EL (cell line): ENCODE measurements at regions not wholly inside any gene's neighbourhood (a gene's known extent, or its start where the extent isn't known, plus 50 kb on each side); places are given as distances from the start of the nearest gene placed in this dataset.
"Not testable (repeated sequence)": the region's sequence is repeated elsewhere in the genome, so short reads cannot be mapped to it uniquely, and the experiment has no call there.

Source experiments
- DNase-seq: peaks from one replicate; pipeline ENCODE4 v3.0.0-alpha.2; 2016

DNA sequence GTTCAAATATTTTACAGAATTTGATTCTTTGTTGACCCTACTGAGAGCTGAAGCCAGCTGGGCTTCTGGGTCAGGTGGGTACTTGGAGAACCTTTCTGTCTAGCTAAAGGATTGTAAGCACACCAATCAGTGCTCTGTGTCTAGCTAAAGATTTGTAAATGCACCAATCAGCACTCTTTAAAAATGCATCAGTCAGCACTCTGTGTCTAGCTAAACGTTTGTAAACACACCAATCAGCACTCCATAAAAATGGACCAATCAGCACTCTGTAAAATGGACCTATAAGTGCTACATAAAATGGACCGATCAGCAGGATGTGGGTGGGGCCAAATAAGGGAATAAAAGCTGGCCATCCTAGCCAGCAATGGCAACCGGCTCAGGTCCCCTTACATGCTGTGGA lies 76.4 kb upstream of the TMSB4Y start:
- DNase-seq: not testable (repeated sequence)

DNA sequence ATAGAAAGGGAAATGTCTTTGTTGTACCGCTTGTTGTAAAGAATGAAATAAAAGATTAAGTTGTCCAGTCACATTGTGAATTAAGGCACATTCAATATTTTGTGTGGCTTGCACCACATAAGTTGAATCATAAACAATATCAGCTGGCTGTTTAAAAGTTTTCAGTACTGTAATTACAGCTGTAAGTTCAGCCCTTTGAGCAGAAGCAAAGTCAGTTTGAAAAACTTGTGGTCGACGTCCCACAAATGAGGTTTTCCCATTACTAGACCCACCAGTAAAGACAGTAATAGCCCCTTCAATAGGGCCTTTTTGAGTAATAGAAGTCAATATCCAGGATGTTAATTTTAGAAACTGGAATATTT lies 87.8 kb upstream of the TMSB4Y start:
- no peak for DNase-seq

DNA sequence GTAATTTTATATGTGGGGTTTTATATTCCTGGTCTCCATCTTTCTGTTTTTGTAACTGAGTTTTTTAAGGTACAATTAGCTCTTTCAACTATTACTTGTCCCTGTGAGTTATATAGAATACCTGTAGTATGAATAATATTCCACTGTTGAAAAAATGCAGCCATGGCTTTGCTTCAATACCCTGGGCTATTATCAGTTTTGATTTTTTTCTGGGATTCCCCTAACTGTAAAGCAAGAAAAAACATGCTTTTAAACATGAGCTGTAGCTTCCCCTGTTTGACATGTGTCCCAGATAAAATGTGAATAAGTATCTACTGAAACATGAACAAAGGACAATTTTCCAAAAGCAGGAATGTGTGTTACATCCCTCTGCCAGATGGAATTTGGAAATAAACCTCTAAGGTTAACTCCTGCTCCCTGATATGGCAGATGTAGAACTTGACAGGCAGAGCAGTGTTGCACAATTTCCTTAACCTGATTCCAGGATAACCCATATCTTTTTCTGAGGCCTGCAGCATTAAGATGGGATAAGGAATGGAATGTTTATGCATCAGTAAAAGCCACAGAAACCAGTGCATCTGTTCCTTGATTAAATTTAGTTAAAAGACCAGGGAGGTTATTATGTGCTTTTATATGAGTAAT lies 88.3 kb upstream of the TMSB4Y start:
- no peak for DNase-seq

DNA sequence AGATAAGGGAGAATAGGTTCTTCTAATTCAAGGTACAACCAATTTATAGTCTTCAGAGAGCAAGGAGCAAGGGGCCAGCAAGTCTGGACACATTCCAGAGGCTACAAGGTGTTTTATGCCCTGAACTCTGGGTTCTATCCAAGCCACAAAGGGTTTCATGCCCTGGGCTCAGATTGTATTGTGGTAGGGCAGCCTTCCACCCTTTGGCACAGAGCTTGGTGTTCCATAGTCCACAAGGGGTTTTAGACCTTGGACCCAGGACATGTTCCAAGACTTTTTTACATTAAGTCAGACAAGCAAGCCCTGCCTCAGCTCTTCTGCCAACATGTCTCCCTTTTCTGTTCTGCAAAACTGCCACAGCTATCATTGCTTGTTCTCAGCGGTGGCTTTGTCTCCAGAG lies 90.8 kb upstream of the TMSB4Y start:
- DNase-seq: no peak

DNA sequence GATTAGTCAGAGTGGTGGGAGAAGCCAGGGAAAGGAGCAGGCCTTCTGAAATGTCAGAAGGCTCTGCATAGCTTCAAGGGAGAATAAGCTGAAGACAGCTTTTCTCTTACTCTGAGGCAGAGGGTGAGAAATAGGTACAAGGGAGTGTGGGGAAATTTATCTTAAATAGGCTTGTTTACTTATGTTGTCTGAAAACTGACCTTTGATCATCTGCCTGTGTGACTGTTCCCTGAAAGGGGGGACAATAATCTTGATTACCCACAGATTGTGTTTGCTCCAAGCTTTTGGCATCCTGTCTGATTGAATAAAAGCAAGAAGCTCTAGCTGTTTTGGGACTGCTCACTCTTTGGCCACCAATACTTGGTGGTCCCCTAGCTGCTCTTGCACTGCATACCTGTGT lies 91.7 kb upstream of the TMSB4Y start:
- DNase-seq: no peak

DNA sequence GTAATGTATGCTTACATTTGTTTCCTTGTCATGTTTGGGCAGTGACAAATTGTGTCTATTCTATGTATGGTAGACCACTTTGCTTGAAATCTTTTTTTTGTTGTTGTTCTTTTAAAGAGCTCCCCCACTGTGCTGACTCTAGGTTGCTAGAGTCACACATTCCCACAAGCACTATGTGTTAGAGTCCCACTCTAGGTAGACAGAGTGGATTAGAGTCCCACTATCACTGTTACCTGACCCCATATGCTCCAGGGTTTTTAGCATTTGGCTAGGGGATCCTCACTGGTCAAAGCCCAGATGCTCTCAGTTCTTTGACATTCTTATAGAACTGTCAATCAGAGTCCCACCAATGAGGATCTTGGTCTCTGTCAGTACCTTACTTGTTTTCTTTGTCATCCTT lies 111.2 kb upstream of the TMSB4Y start:
- no peak for DNase-seq

DNA sequence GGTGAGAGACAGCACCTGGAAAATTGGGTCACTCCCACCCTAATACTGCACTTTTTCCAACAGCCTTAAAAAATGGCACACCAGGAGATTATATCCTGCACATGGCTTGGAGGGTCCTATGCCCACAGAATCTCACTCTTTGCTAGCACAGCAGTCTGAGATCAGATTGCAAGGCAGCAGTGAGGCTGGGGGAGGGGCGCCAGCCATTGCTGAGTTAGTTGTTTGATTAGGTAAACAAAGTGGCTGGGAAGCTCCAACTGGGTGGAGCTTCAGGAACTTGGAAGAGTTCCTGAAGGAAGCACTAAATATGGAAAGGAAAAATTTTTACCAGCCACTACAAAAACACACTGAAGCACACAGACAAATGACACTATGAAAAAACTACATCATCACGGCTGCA lies 91.1 kb upstream of the UTY start:
- DNase-seq: not testable (repeated sequence)

DNA sequence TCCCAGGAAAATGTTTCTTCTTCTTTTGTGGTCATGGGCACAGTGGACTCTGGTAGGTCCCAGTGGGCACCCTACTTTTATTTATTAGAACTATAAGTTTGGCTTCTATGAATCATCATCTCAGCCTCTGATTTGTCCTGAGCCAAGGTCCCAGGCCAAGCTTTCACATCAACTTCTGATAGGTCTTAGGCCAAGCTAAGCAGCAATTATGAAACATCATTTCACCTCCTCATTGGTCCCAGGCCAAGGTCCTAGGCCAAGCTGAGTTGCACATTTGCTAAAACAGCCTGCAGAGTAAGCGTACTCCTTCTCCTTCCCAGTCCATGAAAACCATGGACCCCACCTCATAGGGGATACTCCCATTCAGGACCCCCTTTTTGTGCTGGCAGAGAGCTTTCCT lies 87.4 kb upstream of the UTY start:
- no peak for DNase-seq

DNA sequence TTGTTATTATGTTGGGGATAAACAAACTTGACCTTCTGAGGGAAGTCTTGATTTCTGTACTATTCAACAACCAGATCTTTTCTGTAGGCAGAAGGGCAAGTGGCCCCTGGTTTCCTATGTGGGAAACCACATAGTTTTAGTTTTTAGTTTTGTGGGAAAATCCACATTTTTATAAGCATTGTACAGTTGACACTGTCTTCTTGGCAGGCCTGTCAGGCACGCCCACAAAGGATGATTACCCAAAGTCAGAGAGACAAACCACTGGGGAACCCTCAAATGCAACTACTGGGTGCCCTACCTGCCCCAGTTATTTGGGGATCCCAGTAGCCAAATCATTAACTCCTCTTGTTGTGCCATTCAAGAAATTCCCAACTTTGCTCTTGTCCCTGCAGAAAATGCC lies 75.1 kb upstream of the UTY start:
- no peak for DNase-seq

DNA sequence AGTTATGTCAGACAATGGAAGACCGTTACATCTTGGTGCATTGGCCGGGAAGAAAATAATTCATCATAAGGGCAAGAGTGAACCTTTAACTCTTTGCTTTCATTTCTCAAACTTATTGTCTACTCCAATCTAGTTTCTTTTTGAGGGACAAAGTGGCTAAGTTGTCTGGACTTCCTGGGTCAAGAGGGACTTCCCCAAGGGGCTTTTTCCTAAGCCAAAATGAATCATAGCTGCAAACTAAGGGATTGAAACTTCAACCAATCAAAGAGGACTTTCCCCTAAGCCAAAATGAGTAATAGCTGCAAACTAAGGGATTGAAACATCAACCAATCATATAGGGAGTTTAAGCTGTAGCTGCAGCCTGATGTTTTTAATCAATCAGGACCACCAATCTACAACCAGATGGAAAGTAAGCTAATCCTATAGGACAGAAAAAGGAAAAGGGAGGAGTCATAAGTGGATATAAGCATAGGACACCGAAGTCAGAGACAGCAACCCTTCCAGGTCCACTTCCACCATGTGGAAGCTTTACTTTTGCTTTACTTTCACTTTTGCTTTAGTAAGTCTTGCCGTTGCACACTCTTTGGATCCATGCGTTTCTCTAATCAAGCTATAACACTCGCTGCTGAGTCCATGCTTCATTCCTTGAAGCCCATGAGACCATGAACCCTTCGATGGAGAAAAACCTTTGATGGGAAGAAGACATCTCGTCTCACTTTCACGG lies 72.7 kb upstream of the UTY start:
- DNase-seq: peak; percentile 18

DNA sequence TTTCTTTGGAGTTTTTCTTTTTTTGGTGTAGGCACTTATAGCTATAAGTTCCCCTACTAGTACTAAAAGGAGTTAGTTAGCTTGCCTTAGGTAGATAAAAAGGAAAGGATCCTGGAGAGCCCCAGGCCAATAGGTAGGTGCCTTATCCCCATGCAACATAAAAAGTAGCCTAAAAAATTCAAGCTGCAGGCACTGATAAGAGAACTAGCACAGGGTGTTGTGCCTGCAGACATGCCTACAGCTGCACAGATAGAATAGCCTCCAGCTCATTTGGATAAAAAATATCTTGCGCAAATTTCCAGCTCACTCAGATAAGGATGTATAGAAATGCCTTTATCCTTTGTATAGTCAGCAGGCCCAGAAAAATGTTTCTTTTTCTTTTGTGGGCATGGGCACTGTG lies 71.4 kb upstream of the UTY start:
- DNase-seq: no peak

DNA sequence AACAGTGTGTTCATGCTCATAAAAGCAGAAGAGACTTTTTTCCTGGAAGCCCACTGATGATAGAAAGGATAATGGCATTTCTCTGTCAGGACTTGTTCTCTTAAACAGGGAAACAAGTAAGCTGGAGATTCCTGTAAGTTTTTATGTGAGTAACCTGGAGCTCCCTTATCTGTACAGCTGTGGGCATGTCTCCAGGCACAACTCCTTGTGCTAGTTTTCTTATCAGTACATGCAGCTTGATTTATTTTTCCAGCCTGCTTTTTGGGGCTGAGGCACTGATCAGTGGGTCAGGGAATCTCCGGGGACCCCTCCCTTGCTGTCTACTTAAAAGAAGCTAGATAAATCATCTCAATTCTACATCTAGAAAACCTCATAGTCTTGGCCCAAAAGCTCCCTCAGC lies 64.7 kb upstream of the UTY start:
- no peak for DNase-seq

DNA sequence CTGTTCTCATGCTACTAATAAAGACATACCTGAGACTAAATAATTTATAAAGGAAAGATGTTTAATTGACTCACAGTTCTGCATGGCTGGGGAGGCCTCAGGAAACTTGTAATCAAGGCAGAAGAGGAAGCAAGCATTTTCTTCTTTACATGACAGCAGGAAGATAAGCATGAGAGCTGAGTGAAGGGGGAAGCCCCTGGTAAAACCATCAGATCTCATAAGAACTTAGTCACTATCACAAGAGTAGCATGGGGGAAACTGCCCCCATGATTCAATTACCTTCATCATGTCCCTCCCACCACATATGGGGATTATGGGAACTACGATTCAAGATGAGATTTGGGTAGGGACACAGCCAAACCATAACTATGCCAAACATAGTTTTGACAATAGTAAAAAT lies 58.1 kb upstream of the UTY start:
- DNase-seq: no peak
